ENCODE measurements at regions not wholly inside any gene's neighbourhood (a gene's known extent, or its start where the extent isn't known, plus 50 kb on each side); places are given as distances from the start of the nearest gene placed in this dataset.
"Not testable (repeated sequence)": the region's sequence is repeated elsewhere in the genome, so short reads cannot be mapped to it uniquely, and the experiment has no call there.

DNA sequence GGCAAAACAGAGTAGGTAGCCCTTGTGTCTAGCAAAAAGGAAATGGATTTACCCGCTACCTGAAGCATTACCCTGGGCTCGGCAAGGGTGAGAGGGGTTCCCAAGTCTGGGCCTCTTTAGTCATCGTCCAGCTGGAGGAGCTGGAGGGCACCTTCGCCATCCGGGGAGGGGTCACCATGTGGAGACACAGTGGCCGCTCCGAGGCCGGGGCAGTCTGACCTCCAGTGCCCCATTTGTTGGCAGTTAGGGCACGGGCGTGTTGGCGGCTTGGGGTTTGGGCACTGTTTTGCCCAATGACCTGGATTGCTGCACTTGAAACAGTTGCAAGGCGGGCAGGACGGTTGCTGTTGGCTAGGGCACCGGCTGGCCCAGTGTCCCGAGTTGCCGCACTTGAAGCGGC is 581.8 kb downstream of the SUCLG1 start:
- not testable (repeated sequence) for DNase-seq (ENCODE audit: low read depth in 2 of 2)

DNA sequence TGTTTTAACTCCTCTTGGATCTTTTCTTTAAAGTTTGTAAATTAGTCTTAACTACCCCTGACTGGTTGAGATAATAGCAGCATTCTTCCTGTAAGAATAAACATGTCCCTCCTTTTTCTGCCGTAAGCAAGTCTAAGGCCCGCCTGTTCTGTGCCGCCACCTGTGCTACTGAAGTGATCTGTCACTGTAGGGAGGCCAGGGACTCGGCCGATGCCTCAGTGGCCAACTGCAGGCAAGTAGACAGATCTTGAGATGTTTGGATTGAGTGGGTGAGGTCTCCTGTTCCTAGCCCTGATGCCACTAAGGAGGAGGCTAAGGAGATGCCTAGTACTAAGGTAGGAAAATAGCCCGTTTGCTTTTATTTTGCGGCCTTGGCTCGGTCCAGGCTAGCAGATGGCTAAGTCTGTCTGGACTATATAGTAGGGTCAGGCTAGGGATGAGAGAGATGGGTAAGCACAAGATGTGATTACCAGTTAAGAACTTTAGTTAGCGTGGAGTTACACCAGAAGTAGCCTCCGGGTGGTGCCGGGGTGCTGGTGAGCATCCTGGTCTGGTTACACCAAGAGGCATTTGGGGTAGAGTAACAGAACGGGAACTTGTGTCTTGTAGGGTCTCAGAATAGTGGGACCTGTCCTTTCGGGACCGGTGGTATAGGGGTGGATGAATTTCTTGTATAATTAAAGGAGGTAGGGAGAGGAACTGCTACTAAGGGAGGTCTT is 584.2 kb downstream of the SUCLG1 start:
- no peak for DNase-seq (ENCODE audit: low read depth in 2 of 2)

DNA sequence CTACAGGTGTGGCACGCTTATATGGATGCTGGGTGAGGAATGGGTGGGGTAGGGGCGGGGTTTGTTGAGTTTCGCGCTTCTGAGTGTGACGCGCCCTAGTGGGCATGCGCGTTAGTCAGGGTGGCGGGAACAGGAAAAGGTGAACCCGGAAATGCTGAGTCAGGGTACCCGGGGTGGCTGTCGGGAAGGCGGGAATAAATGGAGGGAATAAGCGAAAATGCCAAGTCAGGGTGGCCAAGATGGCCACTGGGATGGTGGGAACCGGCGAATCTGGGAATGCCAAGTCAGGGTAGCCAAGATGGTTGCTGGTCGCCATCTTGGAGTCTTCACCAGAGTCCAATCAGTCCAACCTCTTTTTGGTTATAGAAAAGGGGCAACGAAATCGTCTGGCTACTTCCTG is 585.0 kb downstream of the SUCLG1 start:
- no peak for DNase-seq (ENCODE audit: low read depth in 2 of 2)

DNA sequence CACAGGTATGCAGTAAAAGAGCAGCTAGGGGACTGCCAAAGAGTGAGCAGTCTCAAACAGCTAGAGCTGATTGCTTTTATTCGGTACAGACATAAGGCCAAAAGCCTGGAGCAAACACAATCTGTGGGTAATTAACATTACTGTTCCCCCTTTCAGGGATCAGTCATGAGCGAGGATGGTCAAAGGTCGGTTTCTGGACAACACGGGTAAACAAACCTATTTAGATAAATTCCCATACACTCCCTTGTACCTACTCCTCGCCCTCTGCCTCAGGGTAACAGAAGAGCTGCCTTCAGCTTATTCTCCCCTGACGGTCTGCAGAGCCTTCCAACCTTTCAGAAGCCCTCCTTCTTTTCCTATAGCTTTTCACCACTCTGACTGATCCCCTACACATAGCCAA is 586.0 kb downstream of the SUCLG1 start:
- DNase-seq (ENCODE audit: low read depth in 2 of 2): no peak

DNA sequence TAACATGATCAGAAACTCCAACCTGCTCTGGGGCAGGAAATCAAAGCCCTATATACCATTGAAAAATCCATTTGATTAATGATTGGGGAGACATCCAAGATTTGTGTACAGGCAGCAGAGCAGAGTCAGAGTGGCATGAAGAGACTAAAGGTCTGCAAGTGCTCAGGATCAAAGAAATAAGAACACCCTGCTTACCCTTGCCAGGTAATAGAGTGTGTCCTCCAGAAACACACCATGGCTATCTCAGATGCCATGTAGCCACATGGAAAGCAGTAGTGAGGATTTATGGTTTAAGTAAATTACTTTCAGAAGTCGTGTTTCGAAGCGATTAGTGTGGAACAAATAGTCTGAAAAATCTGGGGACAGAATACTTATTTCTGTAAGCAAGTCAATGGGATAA is 592.9 kb downstream of the SUCLG1 start:
- no peak for DNase-seq (ENCODE audit: low read depth in 2 of 2)

GRCh38 chr2:83862600-83862999 is 596.5 kb downstream of the SUCLG1 start:
- DNase-seq (ENCODE audit: low read depth in 2 of 2): no peak

- no peak for DNase-seq (ENCODE audit: low read depth in 2 of 2)
Observed at GRCh38 chr2:83860320-83860719, 598.8 kb downstream of the SUCLG1 start.

DNA sequence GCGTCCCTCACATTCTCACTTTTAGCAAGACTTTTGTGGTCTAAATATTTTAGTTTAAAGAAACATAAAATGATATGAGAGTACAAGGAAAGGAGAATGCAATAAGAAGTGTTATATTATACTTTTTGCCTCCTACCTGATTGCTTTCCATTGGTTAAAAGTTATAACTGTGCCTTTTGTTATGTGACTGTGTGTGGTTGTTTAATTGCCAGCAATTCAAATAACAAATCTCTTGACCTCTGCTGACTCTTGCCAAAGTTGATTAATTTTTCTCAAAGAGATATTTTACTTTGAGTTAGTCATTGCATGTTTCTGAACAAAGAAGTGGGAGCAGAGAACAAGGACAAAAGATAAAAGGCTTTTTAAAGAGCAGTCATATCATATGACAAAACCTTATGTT is 599.5 kb downstream of the SUCLG1 start:
- no peak for DNase-seq (ENCODE audit: low read depth in 2 of 2)

- DNase-seq (ENCODE audit: low read depth in 2 of 2): no peak
Observed at GRCh38 chr2:83851066-83851465, 608.0 kb downstream of the SUCLG1 start.

DNA sequence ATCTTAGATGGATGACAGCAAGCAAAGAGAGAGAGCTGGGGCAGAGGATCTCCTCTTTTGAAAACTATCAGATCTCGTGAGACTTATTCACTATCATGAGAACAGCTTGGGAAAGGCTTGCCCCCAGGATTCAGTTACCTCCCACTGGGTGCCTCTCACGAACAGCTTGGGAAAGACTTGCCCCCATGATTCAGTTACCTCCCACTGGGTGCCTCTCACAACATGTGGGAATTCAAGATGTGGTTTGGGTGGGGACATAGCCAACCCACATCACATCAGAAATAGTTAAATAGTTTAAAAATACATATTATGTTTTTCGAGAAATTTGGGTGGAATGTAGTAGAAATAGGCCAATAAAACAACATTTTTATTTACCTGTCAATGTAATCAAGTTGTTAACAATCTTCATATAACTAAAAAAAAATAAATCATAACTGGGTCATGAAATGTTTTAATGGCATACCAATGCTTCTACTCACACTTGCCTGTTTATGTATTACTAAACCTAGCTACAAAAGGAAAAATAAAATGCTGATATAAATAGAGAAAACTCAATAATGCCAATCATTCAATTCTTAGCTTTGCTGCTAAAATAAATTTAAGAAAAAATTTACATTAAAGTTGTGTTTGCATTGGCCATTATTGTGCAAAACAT is 608.9 kb downstream of the SUCLG1 start:
- no peak for DNase-seq (ENCODE audit: low read depth in 2 of 2)

- no peak for DNase-seq (ENCODE audit: low read depth in 2 of 2)
Observed at GRCh38 chr2:83844490-83844889, 614.6 kb downstream of the SUCLG1 start.

GRCh38 chr2:83842421-83842820 is 616.7 kb downstream of the SUCLG1 start:
- DNase-seq (ENCODE audit: low read depth in 2 of 2): no peak

GRCh38 chr2:83837823-83838222 is 621.3 kb downstream of the SUCLG1 start:
- no peak for DNase-seq (ENCODE audit: low read depth in 2 of 2)

DNA sequence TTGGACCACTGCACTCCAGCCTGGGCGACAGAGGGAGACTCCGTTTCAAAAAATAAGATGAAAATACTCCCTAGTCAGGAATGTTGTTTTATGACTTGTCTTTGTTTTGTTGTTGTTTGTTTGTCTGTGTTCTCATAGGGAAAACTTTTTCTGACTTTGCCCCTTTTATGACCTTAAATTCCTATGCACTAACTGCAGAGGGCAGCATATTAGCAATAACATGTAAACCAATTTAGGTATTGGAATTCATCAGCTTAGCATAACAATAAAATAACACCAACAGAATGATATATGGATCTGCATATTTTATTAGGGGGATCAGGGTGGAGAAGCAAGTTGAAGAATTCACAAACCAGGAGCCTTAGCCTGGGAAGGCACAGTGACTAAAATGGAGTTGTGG is 631.5 kb downstream of the SUCLG1 start:
- DNase-seq (ENCODE audit: low read depth in 2 of 2): no peak

DNA sequence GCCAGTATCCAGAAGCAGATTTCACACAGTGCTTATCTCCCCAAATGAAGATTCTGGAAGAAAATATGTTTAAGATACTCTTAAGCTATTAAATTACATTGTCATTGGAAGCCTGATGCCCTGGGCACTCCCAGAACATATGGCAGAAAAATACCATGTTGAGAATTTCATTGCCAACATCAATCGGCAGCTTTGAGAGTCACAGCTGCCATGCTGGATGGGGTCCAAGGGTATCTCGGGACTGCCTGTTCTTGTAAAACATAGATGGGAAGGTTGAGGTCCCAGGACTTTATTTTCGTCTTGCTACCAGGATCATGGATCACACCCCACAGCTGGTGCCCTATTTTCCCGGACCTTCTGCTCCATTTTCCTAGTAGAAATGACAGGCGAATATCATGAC is 632.5 kb downstream of the SUCLG1 start:
- DNase-seq (ENCODE audit: low read depth in 2 of 2): no peak

DNA sequence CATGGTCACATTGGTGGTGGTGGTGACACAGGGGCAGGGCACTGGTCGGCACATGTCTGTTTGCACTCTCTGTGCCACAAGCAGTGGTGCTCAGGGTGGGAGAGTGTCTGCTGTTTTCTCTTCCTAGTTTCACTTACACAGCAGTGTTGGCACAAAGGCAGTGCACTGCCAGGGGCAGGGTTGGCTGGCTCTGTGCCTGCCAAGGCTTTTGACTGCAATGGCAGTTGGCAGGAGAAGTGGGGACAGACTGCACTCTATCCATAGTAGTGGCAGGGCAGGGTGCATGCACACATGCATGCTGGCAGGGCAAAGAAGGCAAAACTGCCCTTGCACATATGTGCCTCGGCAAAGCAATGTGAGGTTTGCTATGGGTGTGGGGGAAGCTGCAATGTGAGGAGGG is 635.9 kb downstream of the SUCLG1 start:
- no peak for DNase-seq (ENCODE audit: low read depth in 2 of 2)

DNA sequence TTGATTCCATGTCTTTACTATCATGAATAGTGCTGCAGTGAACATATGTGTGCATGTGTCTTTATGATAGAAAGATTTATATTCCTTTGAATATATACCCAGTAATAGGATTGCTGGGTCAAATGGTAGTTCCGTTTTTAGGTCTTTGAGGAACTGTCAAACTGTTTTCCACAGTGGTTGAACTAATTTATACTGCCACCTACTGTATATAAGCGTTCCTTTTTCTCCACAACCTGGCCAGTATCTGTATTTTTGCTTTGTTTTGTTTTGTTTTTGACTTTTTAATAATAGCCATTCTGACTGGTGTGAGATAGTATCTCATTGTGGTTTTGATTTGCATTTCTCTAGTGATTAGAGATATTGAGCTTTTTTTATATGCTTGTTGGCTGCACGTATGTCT is 641.6 kb downstream of the SUCLG1 start:
- DNase-seq (ENCODE audit: low read depth in 2 of 2): no peak

GRCh38 chr2:83808878-83809277 is 650.2 kb downstream of the SUCLG1 start:
- DNase-seq (ENCODE audit: low read depth in 2 of 2): no peak

- DNase-seq (ENCODE audit: low read depth in 2 of 2): no peak
Observed at GRCh38 chr2:83802604-83803003, 656.5 kb downstream of the SUCLG1 start.

GRCh38 chr2:83795777-83796176 is 663.3 kb downstream of the SUCLG1 start:
- no peak for DNase-seq (ENCODE audit: low read depth in 2 of 2)

- not testable (repeated sequence) for DNase-seq (ENCODE audit: low read depth in 2 of 2)
Observed at GRCh38 chr2:83790467-83790866, 668.6 kb downstream of the SUCLG1 start.

DNA sequence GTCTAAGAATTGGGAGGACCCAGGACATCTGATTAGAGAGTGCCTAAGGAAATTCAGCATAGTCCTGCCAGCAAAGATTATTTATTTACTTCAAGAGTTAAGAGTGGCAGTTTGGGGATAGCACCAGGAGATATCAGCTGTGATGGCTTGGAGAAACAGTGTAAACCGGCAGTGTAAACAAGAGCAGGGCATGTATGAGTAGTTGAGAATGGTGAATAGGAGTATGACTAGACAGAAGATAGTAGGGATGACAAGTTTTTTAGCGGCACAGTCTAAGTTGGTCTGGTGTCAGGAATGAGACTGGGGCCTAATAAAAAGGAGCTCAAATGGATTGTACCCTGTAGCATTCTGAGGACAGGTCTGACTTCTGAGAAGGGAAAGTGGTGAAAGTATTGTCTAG is 669.4 kb downstream of the SUCLG1 start:
- not testable (repeated sequence) for DNase-seq (ENCODE audit: low read depth in 2 of 2)

DNA sequence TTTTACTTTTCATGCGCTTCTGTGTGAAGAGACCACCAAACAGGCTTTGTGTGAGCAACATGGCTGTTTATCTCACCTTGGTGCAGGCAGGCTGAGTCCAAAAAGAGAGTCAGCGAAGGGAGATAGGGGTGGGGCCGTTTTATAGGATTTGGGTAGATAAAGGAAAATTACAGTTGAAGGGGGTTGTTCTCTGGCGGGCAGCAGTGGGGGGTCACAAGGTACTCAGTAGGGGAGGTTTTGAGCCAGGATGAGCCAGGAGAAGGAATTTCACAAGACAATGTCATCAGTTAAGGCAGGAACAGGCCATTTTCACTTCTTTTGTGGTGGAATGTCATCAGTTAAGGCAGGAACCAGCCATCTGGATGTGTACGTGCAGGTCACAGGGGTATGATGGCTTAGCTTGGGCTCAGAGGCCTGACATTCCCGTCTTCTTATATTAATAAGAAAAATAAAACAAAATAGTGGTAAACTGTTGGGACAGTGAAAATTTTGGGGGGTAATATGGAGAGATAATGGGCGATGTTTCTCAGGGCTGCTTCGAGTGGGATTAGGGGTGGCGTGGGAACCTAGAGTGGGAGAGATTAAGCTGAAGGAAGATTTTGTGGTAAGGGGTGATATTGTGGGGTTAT is 670.0 kb downstream of the SUCLG1 start:
- DNase-seq (ENCODE audit: low read depth in 2 of 2): not testable (repeated sequence)
